NCI-H1930 (cell line): ENCODE measurements at regions not wholly inside any gene's neighbourhood (a gene's known extent, or its start where the extent isn't known, plus 50 kb on each side); places are given as distances from the start of the nearest gene placed in this dataset.
"Not testable (repeated sequence)": the region's sequence is repeated elsewhere in the genome, so short reads cannot be mapped to it uniquely, and the experiment has no call there.

ENCODE experiments used
- DNase-seq, 2 experiments: peaks; one replicate each; lab custom pipeline; 2025; lab: John Stamatoyannopoulos, UW

- no peak for DNase-seq
These were observed 98.0 kb upstream of the ELMO1 start for GRCh38 chr7:37546677-37547076.

GRCh38 chr7:37549076-37549931, 100.6 kb upstream of the ELMO1 start:
- no peak for DNase-seq

DNA sequence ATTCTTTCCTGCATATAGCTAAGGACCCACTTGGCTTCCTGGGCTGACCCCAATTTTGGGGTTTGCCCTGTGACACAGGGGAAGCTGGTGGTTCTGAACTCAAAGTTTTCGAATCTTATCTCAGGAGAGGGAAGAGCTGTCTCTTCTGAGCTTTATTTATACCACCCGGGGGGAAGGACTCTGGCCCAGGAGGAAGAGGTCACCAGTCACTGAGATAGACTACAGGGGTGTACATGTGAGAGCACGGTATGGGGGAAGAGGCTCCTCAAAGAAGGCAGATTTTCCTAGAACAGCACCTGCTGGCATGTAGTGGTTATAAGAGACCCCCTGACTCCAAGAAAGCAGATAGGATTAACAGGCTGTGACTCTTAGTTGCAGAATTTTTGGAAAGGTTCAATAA, 101.8 kb upstream of the ELMO1 start:
- DNase-seq: no peak

- DNase-seq: no peak
These were observed 102.2 kb upstream of the ELMO1 start for GRCh38 chr7:37550872-37551271.

DNA sequence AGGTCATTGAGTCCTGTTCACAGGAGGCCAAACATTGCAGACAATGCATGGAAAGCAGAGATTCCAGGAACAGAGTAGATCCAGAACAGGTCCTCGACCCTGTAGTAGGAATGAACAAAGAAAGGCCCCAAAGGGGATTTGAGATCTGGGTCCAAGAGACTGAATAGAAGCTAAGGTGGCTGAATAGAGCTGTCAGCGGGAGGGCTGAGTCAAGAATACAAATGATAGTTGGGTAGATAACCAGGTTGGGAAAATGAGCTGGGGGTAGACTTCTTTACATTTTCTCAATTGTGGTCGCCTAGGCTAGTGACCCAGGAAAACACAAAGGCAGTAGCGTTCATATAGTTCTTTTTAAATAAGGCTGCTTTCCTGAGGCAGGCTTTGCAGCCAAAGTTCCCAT, 103.4 kb upstream of the ELMO1 start:
- DNase-seq: no peak

GRCh38 chr7:37552439-37552838, 103.8 kb upstream of the ELMO1 start:
- not testable (repeated sequence) for DNase-seq

DNA sequence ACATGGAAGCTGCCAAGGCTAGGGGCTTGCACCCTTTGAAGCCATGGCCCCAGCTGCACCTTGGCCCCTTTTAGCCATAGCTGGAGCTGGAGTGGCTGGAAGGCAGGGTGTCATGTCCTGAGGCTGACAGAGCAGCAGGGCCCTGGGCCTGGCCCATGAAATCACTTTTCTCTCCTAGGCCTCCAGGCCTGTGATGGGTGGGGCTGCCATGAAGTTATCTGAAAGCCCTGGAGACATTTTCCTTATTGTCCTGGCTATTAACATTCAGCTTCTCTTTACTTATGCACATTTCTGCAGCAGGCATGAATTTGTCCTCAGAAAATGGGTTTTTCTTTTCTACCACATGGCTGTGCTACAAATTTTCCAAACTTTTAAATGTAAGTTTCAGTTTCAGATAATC, 106.9 kb upstream of the ELMO1 start:
- DNase-seq: no peak

GRCh38 chr7:37557571-37558209, 109.0 kb upstream of the ELMO1 start:
- DNase-seq: no peak

DNA sequence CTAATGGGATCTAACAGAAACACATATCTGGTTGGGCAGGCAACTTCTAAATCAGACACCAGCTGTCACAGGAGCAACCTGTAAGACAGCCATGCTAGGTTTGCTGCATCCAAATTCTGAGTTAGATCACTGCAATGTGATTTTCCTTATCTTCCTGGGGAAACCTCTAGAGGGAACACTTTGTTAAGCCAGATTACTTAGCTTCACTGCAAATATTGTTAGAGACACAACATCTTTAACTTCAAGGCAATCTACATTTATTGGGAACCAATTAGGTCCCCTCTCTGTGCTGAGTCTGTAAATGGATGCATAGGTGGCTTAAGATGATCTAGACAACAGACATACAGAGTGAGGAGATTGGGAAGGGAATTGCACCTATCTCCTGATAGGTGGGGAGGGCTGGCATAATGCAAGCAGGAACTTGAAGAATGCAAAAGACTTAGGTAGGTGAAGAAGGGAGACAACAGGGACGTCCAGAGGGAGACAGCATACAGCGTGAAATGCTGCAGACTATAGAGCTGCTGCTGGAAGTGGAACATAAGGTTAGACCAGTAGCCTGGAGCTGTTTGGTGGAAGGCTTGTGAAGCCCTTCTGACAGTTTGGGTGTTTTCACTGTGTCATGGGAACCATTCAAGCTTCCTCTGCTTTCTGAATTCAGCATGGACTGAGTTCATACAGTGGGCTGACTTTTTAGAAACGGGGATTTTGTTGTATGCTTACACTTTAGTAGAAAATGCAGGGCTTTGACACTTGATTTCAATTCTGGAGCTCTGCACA, 109.8 kb upstream of the ELMO1 start:
- no peak for DNase-seq

- DNase-seq: no peak
These were observed 113.4 kb upstream of the GPR141 start for GRCh38 chr7:37570145-37570544.

DNA sequence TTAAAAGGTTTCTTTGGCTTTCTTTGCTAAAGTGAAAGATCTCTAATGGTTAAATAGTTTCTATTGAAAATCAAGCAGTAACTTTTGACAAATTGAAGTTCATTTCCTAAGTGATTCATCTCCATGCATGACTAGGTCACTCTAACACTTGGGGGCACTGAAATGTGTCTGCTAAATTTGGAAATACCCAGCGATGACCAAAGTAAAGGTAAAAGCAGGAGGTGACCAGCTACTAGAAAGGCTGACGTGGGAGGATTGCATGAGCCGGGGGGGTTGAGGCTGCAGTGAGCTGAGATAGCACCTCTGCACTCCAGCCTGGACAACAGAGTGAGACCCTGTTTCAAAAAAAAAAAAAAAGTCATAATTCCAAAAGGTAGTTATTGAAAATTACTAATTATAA, 111.8 kb upstream of the GPR141 start:
- DNase-seq: no peak

- DNase-seq: no peak
These were observed 106.2 kb upstream of the GPR141 start for GRCh38 chr7:37577412-37577811.

- no peak for DNase-seq
These were observed 105.7 kb upstream of the GPR141 start for GRCh38 chr7:37577901-37578300.

GRCh38 chr7:37578350-37578749, 105.2 kb upstream of the GPR141 start:
- no peak for DNase-seq

- DNase-seq: no peak
These were observed 103.2 kb upstream of the GPR141 start for GRCh38 chr7:37580376-37580775.

DNA sequence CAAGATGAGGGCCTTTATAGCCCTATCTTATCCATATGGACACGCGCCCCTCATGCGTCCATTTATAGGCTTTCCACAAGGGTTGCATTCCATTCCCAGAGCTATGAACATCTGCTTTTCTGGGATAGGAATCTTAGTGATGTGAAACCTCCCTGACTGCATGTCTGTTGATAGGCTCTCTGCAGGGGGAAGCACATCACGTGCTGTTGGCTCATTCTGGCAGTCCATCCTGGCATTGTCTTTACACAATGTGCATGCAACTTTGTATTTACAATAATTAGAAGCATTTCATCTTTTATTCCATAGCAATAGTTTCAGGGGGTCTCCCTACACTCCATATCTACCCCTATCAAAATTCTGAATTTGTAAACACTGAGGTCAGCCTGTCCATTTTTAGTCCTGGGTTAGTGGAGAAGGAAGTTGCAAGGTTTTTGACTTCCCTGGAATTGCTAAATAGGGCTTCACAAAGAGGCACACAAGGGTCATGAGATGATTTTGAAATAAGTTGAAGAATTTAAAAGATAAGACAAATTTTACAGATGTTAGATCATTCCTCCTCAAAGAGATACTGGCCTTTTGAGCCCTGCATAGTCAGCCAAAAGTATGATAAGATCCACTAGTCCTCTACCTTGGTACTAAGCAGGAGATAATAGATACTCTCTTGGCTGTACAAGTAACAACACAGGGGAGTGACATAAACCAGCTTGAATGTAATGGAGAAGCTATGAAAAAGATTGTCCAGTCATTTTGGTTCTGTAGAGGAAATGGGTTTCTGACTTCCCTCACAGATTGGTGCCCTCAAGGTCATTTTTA, 98.7 kb upstream of the GPR141 start:
- DNase-seq: not testable (repeated sequence)

DNA sequence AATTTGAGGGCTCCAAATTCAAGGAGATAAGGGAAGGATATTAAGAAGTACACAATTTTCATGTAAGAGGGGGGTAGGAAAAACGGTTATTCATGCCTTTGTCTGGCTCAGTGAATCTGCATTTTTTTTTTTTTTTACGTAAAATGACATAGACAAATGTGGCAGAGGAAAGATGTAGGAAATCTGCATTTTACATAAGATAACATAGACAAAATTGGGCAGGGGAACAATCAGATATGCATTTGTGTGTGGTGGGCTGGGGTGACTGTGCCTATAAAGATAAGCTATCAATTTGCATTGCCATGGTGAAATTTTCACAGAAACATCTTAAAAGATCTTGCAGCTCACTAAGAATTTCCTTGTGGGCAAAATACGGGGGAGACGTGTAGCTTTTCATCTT, 92.7 kb upstream of the GPR141 start:
- DNase-seq: no peak

GRCh38 chr7:37592366-37592765, 91.2 kb upstream of the GPR141 start:
- DNase-seq: no peak

GRCh38 chr7:37594602-37595001, 89.0 kb upstream of the GPR141 start:
- DNase-seq: no peak

- no peak for DNase-seq
These were observed 84.7 kb upstream of the GPR141 start for GRCh38 chr7:37598824-37599223.

DNA sequence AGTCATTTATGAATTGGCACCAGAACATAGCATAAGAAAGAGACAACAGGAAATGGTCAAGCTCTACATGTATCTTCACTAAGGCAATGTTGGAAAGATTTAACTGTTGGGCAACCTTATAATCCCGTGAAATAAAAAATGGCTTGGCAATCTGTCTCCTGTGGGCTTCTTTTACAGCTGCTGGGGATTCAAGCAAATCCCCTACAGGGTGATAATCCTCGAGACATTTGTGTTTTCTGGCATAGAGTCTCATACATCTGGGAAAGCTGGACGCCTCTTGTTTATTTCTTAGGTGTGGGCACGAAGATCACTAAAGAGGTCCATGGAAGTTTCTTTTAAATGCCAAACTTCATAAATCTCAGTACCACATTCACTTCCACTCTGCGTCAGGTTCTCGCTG, 82.2 kb upstream of the GPR141 start:
- no peak for DNase-seq

GRCh38 chr7:37604078-37604477, 79.5 kb upstream of the GPR141 start:
- DNase-seq: no peak
